ENCODE measurements at regions not wholly inside any gene's neighbourhood (a gene's known extent, or its start where the extent isn't known, plus 50 kb on each side); places are given as distances from the start of the nearest gene placed in this dataset.

- H3K27ac ChIP-seq: no peak overlapping the region
- DNase-seq (no peak), ATAC-seq (no peak)
- intact Hi-C loops (cut with DNase I): no loop called here
- TF ChIP-seq CTCF (IDR thresholded peaks at IDR 0.05): no peak
- H3K9me3 ChIP-seq: peaks cover 0 to 7% of the 10 kb centered on the region in 2 donors
- no peak overlapping the region for H3K4me3 ChIP-seq
- H3K4me1 ChIP-seq: no peaks in the 10 kb centered on the region
- no peaks in the 10 kb centered on the region for H3K36me3 ChIP-seq
- peaks cover 0 to 12% of the 10 kb centered on the region in 2 donors for H3K27me3 ChIP-seq
These were observed 68.6 kb downstream of the SMIM21 start for GRCh38 chr18:75358928-75359327.

- no peaks in the 10 kb centered on the region for H3K36me3 ChIP-seq
- no peak for ATAC-seq
- H3K9me3 ChIP-seq: peaks cover 0 to 28% of the 10 kb centered on the region in 2 donors
- H3K4me3 ChIP-seq: no peak overlapping the region
- no peak for DNase-seq
- no peaks in the 10 kb centered on the region for H3K27me3 ChIP-seq
- no peaks in the 10 kb centered on the region for H3K4me1 ChIP-seq
- TF ChIP-seq CTCF (IDR thresholded peaks at IDR 0.05): no peak
- intact Hi-C loops (cut with DNase I): no loop called here
- H3K27ac ChIP-seq: no peak overlapping the region
These were observed 74.1 kb downstream of the SMIM21 start for GRCh38 chr18:75353357-75353756.

DNA sequence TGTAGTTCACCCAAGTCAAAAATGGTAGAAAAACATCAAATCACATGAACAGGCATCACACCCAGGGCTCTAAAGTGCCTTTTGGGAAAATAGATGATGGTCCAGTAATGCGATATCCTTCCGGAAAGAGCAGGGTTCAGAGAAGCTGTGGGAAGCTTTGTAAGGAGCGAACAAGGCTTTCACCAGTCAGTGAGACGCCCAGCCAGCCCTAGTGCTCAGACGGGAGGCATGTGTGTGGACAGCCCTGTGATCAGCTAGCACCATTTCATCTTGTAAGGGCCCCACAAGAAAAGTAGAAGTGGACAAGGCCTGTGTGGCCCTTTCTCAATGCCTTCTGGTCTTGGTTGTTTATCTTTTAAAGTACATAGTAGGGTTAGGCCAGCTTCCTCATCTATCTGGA, 76.1 kb downstream of the SMIM21 start:
- DNase-seq (no peak), ATAC-seq (no peak)
- Histone ChIP-seq H3K27me3 (peaks cover 0 to 6% of the 10 kb centered on the region in 2 donors), H3K36me3 (no peaks in the 10 kb centered on the region), H3K4me1 (no peaks in the 10 kb centered on the region), H3K27ac (no peak overlapping the region), H3K9me3 (peaks cover 0 to 28% of the 10 kb centered on the region in 2 donors), H3K4me3 (no peak overlapping the region)
- intact Hi-C loops (cut with DNase I): no loop called here
- no peak for TF ChIP-seq CTCF (IDR thresholded peaks at IDR 0.05)

GRCh38 chr18:75350857-75351256, 76.6 kb downstream of the SMIM21 start:
- intact Hi-C loops (cut with DNase I): no loop called here
- Histone ChIP-seq H3K4me3 (no peak overlapping the region), H3K27me3 (peaks cover 0 to 6% of the 10 kb centered on the region in 2 donors), H3K9me3 (peaks cover 0 to 28% of the 10 kb centered on the region in 2 donors), H3K36me3 (no peaks in the 10 kb centered on the region), H3K27ac (no peak overlapping the region), H3K4me1 (no peaks in the 10 kb centered on the region)
- ATAC-seq (no peak), DNase-seq (no peak)
- no peak for TF ChIP-seq CTCF (IDR thresholded peaks at IDR 0.05)

GRCh38 chr18:75350512-75350839, 77.0 kb downstream of the SMIM21 start:
- intact Hi-C loops (cut with DNase I): no loop called here
- H3K4me3 ChIP-seq: no peak overlapping the region
- H3K27ac ChIP-seq: no peak overlapping the region
- no peaks in the 10 kb centered on the region for H3K4me1 ChIP-seq
- peaks cover 0 to 6% of the 10 kb centered on the region in 2 donors for H3K27me3 ChIP-seq
- H3K9me3 ChIP-seq: peaks cover 0 to 28% of the 10 kb centered on the region in 2 donors
- no peaks in the 10 kb centered on the region for H3K36me3 ChIP-seq
- no peak for DNase-seq
- ATAC-seq: no peak
- no peak for TF ChIP-seq CTCF (IDR thresholded peaks at IDR 0.05)

All from left lung (tissue), 4 donors.